HG02642 (cell line): ENCODE measurements at regions not wholly inside any gene's neighbourhood (a gene's known extent, or its start where the extent isn't known, plus 50 kb on each side); places are given as distances from the start of the nearest gene placed in this dataset.
"Not testable (repeated sequence)": the region's sequence is repeated elsewhere in the genome, so short reads cannot be mapped to it uniquely, and the experiment has no call there.

ENCODE experiments used
- ATAC-seq: cut with Tn5 transposase; IDR thresholded peaks from one replicate; pipeline ENCODE4 v1.9.1; 2021; ENCODE audit warnings: mild to moderate bottlenecking; ENCODE audit not compliant: unreplicated experiment, poor library complexity

GRCh38 chr15:58355382-58355971 is 76.3 kb upstream of the LIPC start:
- no peak for ATAC-seq

GRCh38 chr15:58355973-58356372 is 75.8 kb upstream of the LIPC start:
- ATAC-seq, result no peak

GRCh38 chr15:58357529-58358476 is 74.0 kb upstream of the LIPC start:
- no peak for ATAC-seq

GRCh38 chr15:58360421-58361090 is 71.2 kb upstream of the LIPC start:
- no peak for ATAC-seq

GRCh38 chr15:58361273-58361759 is 70.5 kb upstream of the LIPC start:
- no peak for ATAC-seq

GRCh38 chr15:58362262-58362922 is 69.4 kb upstream of the LIPC start:
- ATAC-seq, result no peak

GRCh38 chr15:58363118-58363517 is 68.7 kb upstream of the LIPC start:
- not testable (repeated sequence) for ATAC-seq

GRCh38 chr15:58363673-58364072 is 68.1 kb upstream of the LIPC start:
- ATAC-seq, result not testable (repeated sequence)

- ATAC-seq, result not testable (repeated sequence)
These were observed 66.7 kb upstream of the LIPC start for GRCh38 chr15:58365098-58365497.

GRCh38 chr15:58369261-58369701 is 62.5 kb upstream of the LIPC start:
- ATAC-seq, result no peak

- no peak for ATAC-seq
These were observed 61.8 kb upstream of the LIPC start for GRCh38 chr15:58369956-58370355.

- ATAC-seq, result no peak
These were observed 57.6 kb upstream of the LIPC start for GRCh38 chr15:58374147-58374546.

GRCh38 chr15:58377193-58377592 is 54.6 kb upstream of the LIPC start:
- ATAC-seq, result no peak

- no peak for ATAC-seq
These were observed 53.3 kb upstream of the LIPC start for GRCh38 chr15:58378241-58379085.

- not testable (repeated sequence) for ATAC-seq
These were observed 52.3 kb upstream of the LIPC start for GRCh38 chr15:58379454-58379853.

GRCh38 chr15:58380280-58380945 is 51.4 kb upstream of the LIPC start:
- no peak for ATAC-seq

GRCh38 chr15:58381697-58382096 is 50.1 kb upstream of the LIPC start:
- ATAC-seq, result no peak
